NCI-H526 treated with DMSO at 0.1 percent for 48 hours (cell line): ENCODE measurements at regions not wholly inside any gene's neighbourhood (a gene's known extent, or its start where the extent isn't known, plus 50 kb on each side); places are given as distances from the start of the nearest gene placed in this dataset.

Experiments
- DNase-seq: peaks from one replicate; lab custom pipeline; 2025; lab: John Stamatoyannopoulos, UW

- no peak for DNase-seq
These were observed 206.4 kb downstream of the ENGASE start for GRCh38 chr17:79280866-79281572.

- DNase-seq, result no peak
These were observed 205.4 kb downstream of the ENGASE start for GRCh38 chr17:79280010-79280409.

- no peak for DNase-seq
These were observed 204.7 kb downstream of the ENGASE start for GRCh38 chr17:79279320-79279719.

GRCh38 chr17:79276821-79277220 lies 202.2 kb downstream of the ENGASE start:
- no peak for DNase-seq

- no peak for DNase-seq
These were observed 199.0 kb downstream of the ENGASE start for GRCh38 chr17:79273660-79274059.

GRCh38 chr17:79272666-79273219 lies 198.1 kb downstream of the ENGASE start:
- no peak for DNase-seq

- no peak for DNase-seq
These were observed 197.6 kb downstream of the ENGASE start for GRCh38 chr17:79272220-79272619.

- DNase-seq, result no peak
These were observed 195.0 kb downstream of the ENGASE start for GRCh38 chr17:79269620-79270019.

GRCh38 chr17:79263191-79263590 lies 188.6 kb downstream of the ENGASE start:
- DNase-seq, result no peak

GRCh38 chr17:79262624-79263023 lies 188.0 kb downstream of the ENGASE start:
- no peak for DNase-seq

GRCh38 chr17:79261355-79262072 lies 186.9 kb downstream of the ENGASE start:
- no peak for DNase-seq

GRCh38 chr17:79258843-79259242 lies 184.2 kb downstream of the ENGASE start:
- no peak for DNase-seq

GRCh38 chr17:79258041-79258440 lies 183.4 kb downstream of the ENGASE start:
- no peak for DNase-seq

- no peak for DNase-seq
These were observed 181.4 kb downstream of the ENGASE start for GRCh38 chr17:79255926-79256585.

GRCh38 chr17:79255456-79255855 lies 180.8 kb downstream of the ENGASE start:
- no peak for DNase-seq

- DNase-seq, result no peak
These were observed 180.4 kb downstream of the ENGASE start for GRCh38 chr17:79255046-79255445.

- no peak for DNase-seq
These were observed 178.3 kb downstream of the ENGASE start for GRCh38 chr17:79252886-79253285.

- DNase-seq, result no peak
These were observed 177.2 kb downstream of the ENGASE start for GRCh38 chr17:79251824-79252223.

- no peak for DNase-seq
These were observed 175.4 kb downstream of the ENGASE start for GRCh38 chr17:79249929-79250521.

GRCh38 chr17:79248843-79249493 lies 174.3 kb downstream of the ENGASE start:
- DNase-seq, result no peak

GRCh38 chr17:79246225-79247190 lies 171.9 kb downstream of the ENGASE start:
- no peak for DNase-seq
